ENCODE measurements at regions not wholly inside any gene's neighbourhood (a gene's known extent, or its start where the extent isn't known, plus 50 kb on each side); places are given as distances from the start of the nearest gene placed in this dataset.
"Not testable (repeated sequence)": the region's sequence is repeated elsewhere in the genome, so short reads cannot be mapped to it uniquely, and the experiment has no call there.

DNA sequence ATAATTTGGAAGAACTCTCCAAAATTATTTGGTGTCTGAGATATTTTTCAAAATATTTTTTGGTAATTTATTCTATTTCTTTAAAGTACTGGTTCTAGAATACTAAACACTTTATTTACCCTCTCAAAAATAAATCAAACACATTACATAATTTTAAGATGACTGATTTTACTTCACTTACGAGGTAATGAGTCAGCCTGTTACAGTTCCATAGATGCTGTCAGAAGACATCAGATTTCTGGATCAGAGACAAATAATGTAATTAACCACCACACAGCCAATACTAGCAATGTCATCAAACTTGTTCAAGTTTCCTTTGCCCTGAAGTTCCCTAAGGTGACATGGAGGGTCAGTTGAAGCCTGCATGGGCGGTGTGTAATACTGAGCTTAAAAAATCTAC, 106.1 kb upstream of the CDH9 start:
- intact Hi-C loops (cut with micrococcal nuclease), result no loop called here

DNA sequence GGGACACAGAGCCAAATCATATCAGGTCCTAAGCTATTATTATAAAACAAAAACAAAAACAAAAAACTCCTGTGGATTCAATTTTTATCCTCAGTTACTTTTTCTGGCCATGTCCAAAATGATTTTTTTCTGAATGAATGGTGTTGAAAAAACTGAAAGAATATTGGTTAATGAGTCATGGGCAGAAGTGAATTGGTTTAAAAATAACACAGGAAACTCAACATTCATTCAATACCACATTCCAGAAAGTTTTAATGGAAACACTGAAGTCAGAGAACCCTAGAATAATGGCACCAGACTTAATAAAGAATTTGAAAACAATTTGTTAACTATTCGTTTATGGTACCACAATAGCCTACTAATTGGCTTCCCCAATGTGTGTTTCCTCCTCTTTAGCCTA, 102.4 kb upstream of the CDH9 start:
- CTCF ChIA-PET (ENCODE audit: partially characterized antibody), result no interaction called here
- DNase-seq, result no peak
- Histone ChIP-seq H3K4me3 (ENCODE audit: low read length in 2 of 2) (no peak overlapping the region), H3K27me3 (ENCODE audit: insufficient read depth, low read length) (no peaks in the 10 kb centered on the region), H3K27ac (ENCODE audit: low read depth, low read length) (no peak overlapping the region), H3K4me1 (ENCODE audit: insufficient read depth, low read length) (no peaks in the 10 kb centered on the region), H3K9me3 (ENCODE audit: control insufficient read depth in 1 of 2, low read length in 2 of 2) (peaks cover 0 to 5% of the 10 kb centered on the region in 2 donors), H3K36me3 (ENCODE audit: insufficient read depth, low read length) (no peaks in the 10 kb centered on the region)
- intact Hi-C loops (cut with micrococcal nuclease), result no loop called here
- H3K4me3 Mint-ChIP-seq, result no peak overlapping the region
- no peak overlapping the region for H3K27ac Mint-ChIP-seq
- H3K36me3 Mint-ChIP-seq, result no peaks in the 10 kb centered on the region
- peaks cover 0 to 14% (median 8%) of the 10 kb centered on the region in 8 donors for H3K9me3 Mint-ChIP-seq
- H3K4me1 Mint-ChIP-seq, result no peaks in the 10 kb centered on the region
- H3K27me3 Mint-ChIP-seq, result no peaks in the 10 kb centered on the region
- POLR2A ChIA-PET (ENCODE audit: partially characterized antibody), result no interaction called here

More for the DNA sequence above, 106.1 kb upstream of the CDH9 start:
- DNase-seq, result no peak
- Mint-ChIP-seq H3K27ac (no peak overlapping the region), H3K27me3 (no peaks in the 10 kb centered on the region), H3K36me3 (no peaks in the 10 kb centered on the region), H3K9me3 (peaks cover 0 to 9% (median 3%) of the 10 kb centered on the region in 8 donors), H3K4me3 (no peak overlapping the region), H3K4me1 (no peaks in the 10 kb centered on the region)
- Histone ChIP-seq H3K4me3 (ENCODE audit: low read length in 2 of 2) (no peak overlapping the region), H3K27me3 (ENCODE audit: insufficient read depth, low read length) (no peaks in the 10 kb centered on the region), H3K36me3 (ENCODE audit: insufficient read depth, low read length) (no peaks in the 10 kb centered on the region), H3K27ac (ENCODE audit: low read depth, low read length) (no peak overlapping the region), H3K9me3 (ENCODE audit: control insufficient read depth in 1 of 2, low read length in 2 of 2) (no peaks in the 10 kb centered on the region), H3K4me1 (ENCODE audit: insufficient read depth, low read length) (no peaks in the 10 kb centered on the region)
- ChIA-PET CTCF (ENCODE audit: partially characterized antibody) (no interaction called here), POLR2A (ENCODE audit: partially characterized antibody) (no interaction called here)

DNA sequence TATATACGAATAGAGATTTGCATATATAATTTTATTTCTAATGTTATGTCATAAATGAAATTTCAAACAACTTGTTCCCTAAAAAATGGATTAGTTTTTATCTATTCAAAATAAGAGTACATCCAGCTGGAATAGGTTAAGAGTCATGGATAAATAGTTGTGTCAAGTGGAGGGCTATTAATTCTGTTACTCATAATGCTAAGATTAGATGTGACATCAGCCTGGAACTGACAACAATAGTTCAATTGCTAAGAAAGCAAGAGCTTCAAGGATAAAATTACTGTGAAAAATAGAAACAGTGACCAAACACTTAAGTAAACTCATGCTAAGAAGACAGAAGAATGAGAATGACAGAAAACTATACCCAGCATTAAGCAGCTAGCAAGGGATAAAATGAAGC, 92.2 kb upstream of the CDH9 start:
- H3K4me3 ChIP-seq (ENCODE audit: low read length in 2 of 2), result no peak overlapping the region
- H3K4me3 Mint-ChIP-seq, result no peak overlapping the region
- H3K27me3 Mint-ChIP-seq, result no peaks in the 10 kb centered on the region
- no peaks in the 10 kb centered on the region for H3K4me1 Mint-ChIP-seq
- peaks cover 0 to 2% of the 10 kb centered on the region in 2 donors for H3K9me3 ChIP-seq (ENCODE audit: control insufficient read depth in 1 of 2, low read length in 2 of 2)
- no peaks in the 10 kb centered on the region for H3K4me1 ChIP-seq (ENCODE audit: insufficient read depth, low read length)
- no peak for DNase-seq
- H3K36me3 Mint-ChIP-seq, result no peaks in the 10 kb centered on the region
- H3K9me3 Mint-ChIP-seq, result peaks cover 0 to 11% (median 7%) of the 10 kb centered on the region in 8 donors
- ChIA-PET CTCF (ENCODE audit: partially characterized antibody) (no interaction called here), POLR2A (ENCODE audit: partially characterized antibody) (no interaction called here)
- H3K27ac Mint-ChIP-seq, result no peak overlapping the region
- H3K27me3 ChIP-seq (ENCODE audit: insufficient read depth, low read length), result no peaks in the 10 kb centered on the region
- intact Hi-C loops (cut with micrococcal nuclease), result no loop called here
- no peaks in the 10 kb centered on the region for H3K36me3 ChIP-seq (ENCODE audit: insufficient read depth, low read length)
- no peak overlapping the region for H3K27ac ChIP-seq (ENCODE audit: low read depth, low read length)

DNA sequence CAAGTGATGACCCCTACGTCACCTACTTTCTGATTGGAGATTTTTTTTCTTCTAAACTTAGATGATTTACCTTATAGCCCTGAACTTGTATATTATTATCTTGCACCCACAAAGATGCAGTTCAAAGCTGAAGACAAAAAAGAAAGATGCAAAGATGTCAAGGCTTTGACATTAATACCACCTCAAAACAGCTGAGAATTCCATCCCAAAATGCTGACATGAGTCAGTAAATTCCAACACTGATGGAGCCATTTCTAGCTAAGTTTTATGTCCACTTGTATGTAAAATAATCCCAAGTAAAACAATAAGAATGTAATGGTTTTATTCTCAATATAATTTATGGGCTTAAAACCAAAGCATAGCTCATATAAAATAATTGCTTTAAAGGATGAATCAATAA, 91.5 kb upstream of the CDH9 start:
- no peaks in the 10 kb centered on the region for H3K4me1 Mint-ChIP-seq
- peaks cover 0 to 9% (median 4%) of the 10 kb centered on the region in 8 donors for H3K9me3 Mint-ChIP-seq
- ChIA-PET POLR2A (ENCODE audit: partially characterized antibody) (no interaction called here), CTCF (ENCODE audit: partially characterized antibody) (no interaction called here)
- intact Hi-C loops (cut with micrococcal nuclease), result no loop called here
- Histone ChIP-seq H3K4me3 (ENCODE audit: low read length in 2 of 2) (no peak overlapping the region), H3K27me3 (ENCODE audit: insufficient read depth, low read length) (no peaks in the 10 kb centered on the region), H3K36me3 (ENCODE audit: insufficient read depth, low read length) (no peaks in the 10 kb centered on the region), H3K9me3 (ENCODE audit: control insufficient read depth in 1 of 2, low read length in 2 of 2) (no peaks in the 10 kb centered on the region), H3K27ac (ENCODE audit: low read depth, low read length) (no peak overlapping the region), H3K4me1 (ENCODE audit: insufficient read depth, low read length) (no peaks in the 10 kb centered on the region)
- H3K4me3 Mint-ChIP-seq, result no peak overlapping the region
- no peaks in the 10 kb centered on the region for H3K36me3 Mint-ChIP-seq
- H3K27me3 Mint-ChIP-seq, result no peaks in the 10 kb centered on the region
- DNase-seq, result no peak
- H3K27ac Mint-ChIP-seq, result no peak overlapping the region

DNA sequence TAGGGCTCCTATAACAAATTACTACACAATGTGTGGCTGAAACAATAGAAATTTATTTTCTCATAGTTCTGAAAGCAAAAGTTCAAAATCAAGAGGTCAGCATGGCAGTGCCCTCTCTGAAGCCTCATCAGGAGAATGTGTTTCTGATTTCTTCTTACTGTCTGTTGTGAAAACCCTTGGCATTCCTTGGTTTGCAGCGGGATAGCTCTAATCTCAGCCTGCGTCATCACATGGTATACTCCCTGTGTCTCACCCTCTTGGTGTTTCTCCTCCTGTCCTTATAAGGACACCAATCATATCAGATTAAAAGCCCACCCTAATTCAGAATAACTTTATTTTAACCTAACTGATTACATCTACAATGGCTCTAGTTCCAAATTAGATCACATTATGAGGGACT, 87.5 kb upstream of the CDH9 start:
- no peak overlapping the region for H3K27ac Mint-ChIP-seq
- Histone ChIP-seq H3K9me3 (ENCODE audit: control insufficient read depth in 1 of 2, low read length in 2 of 2) (no peaks in the 10 kb centered on the region), H3K27ac (ENCODE audit: low read depth, low read length) (no peak overlapping the region), H3K4me1 (ENCODE audit: insufficient read depth, low read length) (no peaks in the 10 kb centered on the region), H3K27me3 (ENCODE audit: insufficient read depth, low read length) (no peaks in the 10 kb centered on the region), H3K4me3 (ENCODE audit: low read length in 2 of 2) (no peak overlapping the region), H3K36me3 (ENCODE audit: insufficient read depth, low read length) (no peaks in the 10 kb centered on the region)
- H3K36me3 Mint-ChIP-seq, result no peaks in the 10 kb centered on the region
- ChIA-PET POLR2A (ENCODE audit: partially characterized antibody) (no interaction called here), CTCF (ENCODE audit: partially characterized antibody) (no interaction called here)
- H3K9me3 Mint-ChIP-seq, result peaks cover 0 to 9% (median 2%) of the 10 kb centered on the region in 8 donors
- DNase-seq, result no peak
- no peaks in the 10 kb centered on the region for H3K4me1 Mint-ChIP-seq
- H3K27me3 Mint-ChIP-seq, result no peaks in the 10 kb centered on the region
- intact Hi-C loops (cut with micrococcal nuclease), result no loop called here
- no peak overlapping the region for H3K4me3 Mint-ChIP-seq

DNA sequence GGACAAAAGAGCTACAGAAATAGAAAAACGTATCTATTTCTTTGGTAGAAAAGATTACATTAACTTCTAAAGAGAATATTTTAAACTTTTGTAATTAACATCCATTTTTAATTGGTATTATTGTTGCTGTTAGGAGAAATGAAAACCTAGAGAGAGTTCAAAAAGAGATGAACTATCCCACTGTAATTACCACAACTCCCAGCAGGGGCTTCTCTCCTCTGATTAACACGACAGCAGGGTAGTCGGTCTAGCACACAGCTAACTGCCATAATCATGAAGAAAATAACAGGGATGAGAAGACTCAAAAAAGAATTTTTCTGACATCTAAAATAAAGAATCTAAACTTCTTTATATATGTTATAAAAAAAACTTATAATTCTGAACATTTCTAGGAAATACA, 86.2 kb upstream of the CDH9 start:
- Mint-ChIP-seq H3K4me1 (no peaks in the 10 kb centered on the region), H3K4me3 (no peak overlapping the region), H3K27me3 (no peaks in the 10 kb centered on the region), H3K36me3 (no peaks in the 10 kb centered on the region), H3K9me3 (peaks cover 0 to 12% (median 3%) of the 10 kb centered on the region in 8 donors), H3K27ac (no peak overlapping the region)
- no peaks in the 10 kb centered on the region for H3K4me1 ChIP-seq (ENCODE audit: insufficient read depth, low read length)
- H3K27ac ChIP-seq (ENCODE audit: low read depth, low read length), result no peak overlapping the region
- H3K27me3 ChIP-seq (ENCODE audit: insufficient read depth, low read length), result no peaks in the 10 kb centered on the region
- no peak overlapping the region for H3K4me3 ChIP-seq (ENCODE audit: low read length in 2 of 2)
- no peaks in the 10 kb centered on the region for H3K36me3 ChIP-seq (ENCODE audit: insufficient read depth, low read length)
- H3K9me3 ChIP-seq (ENCODE audit: control insufficient read depth in 1 of 2, low read length in 2 of 2), result no peaks in the 10 kb centered on the region
- DNase-seq, result no peak
- CTCF ChIA-PET (ENCODE audit: partially characterized antibody), result no interaction called here
- POLR2A ChIA-PET (ENCODE audit: partially characterized antibody), result no interaction called here
- intact Hi-C loops (cut with micrococcal nuclease), result no loop called here

DNA sequence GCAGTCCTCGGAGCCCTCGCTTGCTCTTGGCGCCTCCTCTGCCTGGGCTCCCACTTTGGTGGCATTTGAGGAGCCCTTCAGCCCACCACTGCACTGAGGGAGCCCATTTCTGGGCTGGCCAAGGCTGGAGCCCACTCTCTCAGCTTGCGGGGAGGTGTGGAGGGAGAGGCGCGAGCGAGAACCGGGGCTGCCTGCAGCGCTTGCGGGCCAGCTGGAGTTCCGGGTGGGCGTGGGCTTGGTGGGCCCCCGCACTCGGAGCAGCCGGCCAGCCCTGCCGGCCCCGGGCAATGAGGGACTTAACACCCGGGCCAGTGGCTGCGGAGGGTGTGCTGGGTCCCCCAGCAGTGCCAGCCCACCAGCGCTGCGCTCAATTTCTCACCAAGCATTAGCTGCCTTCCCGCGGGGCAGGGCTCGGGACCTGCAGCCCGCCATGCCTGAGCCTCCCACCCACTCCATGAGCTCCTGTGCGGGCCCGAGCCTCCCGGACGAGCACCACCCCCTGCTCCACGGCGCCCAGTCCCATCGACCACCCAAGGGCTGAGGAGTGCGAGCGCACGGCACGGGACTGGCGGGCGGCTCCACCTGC, 81.4 kb upstream of the CDH9 start:
- H3K27me3 Mint-ChIP-seq; H3K27ac Mint-ChIP-seq; H3K27me3 ChIP-seq (ENCODE audit: insufficient read depth, low read length); DNase-seq; H3K9me3 ChIP-seq (ENCODE audit: control insufficient read depth in 1 of 2, low read length in 2 of 2); intact Hi-C loops (cut with micrococcal nuclease); H3K4me3 ChIP-seq (ENCODE audit: low read length in 2 of 2); POLR2A ChIA-PET (ENCODE audit: partially characterized antibody); H3K4me3 Mint-ChIP-seq; H3K4me1 Mint-ChIP-seq; H3K36me3 ChIP-seq (ENCODE audit: insufficient read depth, low read length); H3K4me1 ChIP-seq (ENCODE audit: insufficient read depth, low read length); H3K36me3 Mint-ChIP-seq; H3K27ac ChIP-seq (ENCODE audit: low read depth, low read length); CTCF ChIA-PET (ENCODE audit: partially characterized antibody): not testable (repeated sequence)
- H3K9me3 Mint-ChIP-seq, result peaks cover 8 to 26% (median 15%) of the 10 kb centered on the region in 8 donors

DNA sequence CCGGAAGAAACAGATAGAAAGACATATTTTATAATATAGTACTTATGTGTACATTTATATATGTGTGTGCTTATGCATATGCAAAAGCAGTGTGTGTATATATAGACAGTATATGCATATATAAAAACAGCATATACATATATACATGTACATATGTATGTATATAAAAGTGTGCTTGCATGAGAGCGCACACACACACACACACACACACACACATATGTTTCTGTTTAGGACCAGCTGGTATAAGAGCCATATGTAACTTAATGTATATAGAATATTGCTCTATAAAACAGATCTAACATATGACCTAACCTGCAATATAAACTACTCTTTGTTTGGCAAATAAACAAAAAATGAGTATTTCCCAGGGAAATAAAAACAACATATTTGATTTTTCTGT, 65.1 kb upstream of the CDH9 start:
- Histone ChIP-seq H3K27me3 (ENCODE audit: insufficient read depth, low read length) (no peaks in the 10 kb centered on the region), H3K4me1 (ENCODE audit: insufficient read depth, low read length) (no peaks in the 10 kb centered on the region), H3K36me3 (ENCODE audit: insufficient read depth, low read length) (no peaks in the 10 kb centered on the region), H3K27ac (ENCODE audit: low read depth, low read length) (no peak overlapping the region), H3K4me3 (ENCODE audit: low read length in 2 of 2) (no peak overlapping the region), H3K9me3 (ENCODE audit: control insufficient read depth in 1 of 2, low read length in 2 of 2) (no peaks in the 10 kb centered on the region)
- H3K4me3 Mint-ChIP-seq, result no peak overlapping the region
- ChIA-PET CTCF (ENCODE audit: partially characterized antibody) (no interaction called here), POLR2A (ENCODE audit: partially characterized antibody) (no interaction called here)
- H3K27me3 Mint-ChIP-seq, result no peaks in the 10 kb centered on the region
- intact Hi-C loops (cut with micrococcal nuclease), result no loop called here
- H3K36me3 Mint-ChIP-seq, result no peaks in the 10 kb centered on the region
- no peak for DNase-seq
- no peak overlapping the region for H3K27ac Mint-ChIP-seq
- peaks cover 0 to 22% (median 3%) of the 10 kb centered on the region in 8 donors for H3K9me3 Mint-ChIP-seq
- H3K4me1 Mint-ChIP-seq, result no peaks in the 10 kb centered on the region

Data from CD4-positive, alpha-beta memory T cell (primary cell).